Sciatic nerve (tissue), 2 donors: ENCODE measurements at regions not wholly inside any gene's neighbourhood (a gene's known extent, or its start where the extent isn't known, plus 50 kb on each side); places are given as distances from the start of the nearest gene placed in this dataset.

Experiments
- ATAC-seq: fragments of 200-7000 bp; cut with Tn5 transposase; one replicate; pipeline ENCODE4 v1.9.1; 2020; ENCODE audit warnings: mild to moderate bottlenecking, moderate library complexity
- DNase-seq: peaks from one replicate; pipeline ENCODE4 v3.0.0-alpha.2; 2020; ENCODE audit warnings: low spot score
- intact Hi-C: fragments of 100-400 bp; cut with DNase I; formaldehyde crosslinking; loops from one replicate; pipeline ENCODE4 v1.14.2; 2022
- donor health status: DM: no; HTN: no; CAD: no.
- donor health status: DM: no; HTN: no; CAD: no.

GRCh38 chr3:34377961-34378360 is 579.5 kb downstream of the PDCD6IP start:
- intact Hi-C loops = no loop called here
- ATAC-seq (no peak), DNase-seq (no peak)

- DNase-seq (no peak), ATAC-seq (no peak)
- intact Hi-C loops = no loop called here
These were observed 582.8 kb downstream of the PDCD6IP start for GRCh38 chr3:34381243-34381642.

GRCh38 chr3:34382859-34383258 is 584.4 kb downstream of the PDCD6IP start:
- intact Hi-C loops = no loop called here
- no peak for ATAC-seq
- no peak for DNase-seq

DNA sequence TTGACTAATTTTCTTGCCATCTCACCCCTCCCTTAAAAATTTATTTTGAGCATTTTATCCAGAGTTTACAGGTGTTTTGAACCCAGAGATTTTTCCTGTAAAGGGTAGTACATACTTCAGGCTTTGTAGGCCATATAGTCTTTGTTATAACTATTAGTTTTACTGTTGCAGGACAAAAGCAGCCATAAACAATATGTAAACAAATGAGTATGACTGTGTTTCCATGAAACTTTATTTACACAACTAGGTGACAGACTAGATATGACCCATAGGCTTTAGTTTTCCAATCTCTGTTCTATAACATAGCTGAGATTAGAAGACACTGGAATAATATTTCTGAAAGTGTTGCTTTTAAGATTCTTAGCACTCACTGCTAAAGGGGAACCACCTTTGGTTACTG is 587.9 kb downstream of the PDCD6IP start:
- intact Hi-C loops = no loop called here
- ATAC-seq (no peak), DNase-seq (no peak)

DNA sequence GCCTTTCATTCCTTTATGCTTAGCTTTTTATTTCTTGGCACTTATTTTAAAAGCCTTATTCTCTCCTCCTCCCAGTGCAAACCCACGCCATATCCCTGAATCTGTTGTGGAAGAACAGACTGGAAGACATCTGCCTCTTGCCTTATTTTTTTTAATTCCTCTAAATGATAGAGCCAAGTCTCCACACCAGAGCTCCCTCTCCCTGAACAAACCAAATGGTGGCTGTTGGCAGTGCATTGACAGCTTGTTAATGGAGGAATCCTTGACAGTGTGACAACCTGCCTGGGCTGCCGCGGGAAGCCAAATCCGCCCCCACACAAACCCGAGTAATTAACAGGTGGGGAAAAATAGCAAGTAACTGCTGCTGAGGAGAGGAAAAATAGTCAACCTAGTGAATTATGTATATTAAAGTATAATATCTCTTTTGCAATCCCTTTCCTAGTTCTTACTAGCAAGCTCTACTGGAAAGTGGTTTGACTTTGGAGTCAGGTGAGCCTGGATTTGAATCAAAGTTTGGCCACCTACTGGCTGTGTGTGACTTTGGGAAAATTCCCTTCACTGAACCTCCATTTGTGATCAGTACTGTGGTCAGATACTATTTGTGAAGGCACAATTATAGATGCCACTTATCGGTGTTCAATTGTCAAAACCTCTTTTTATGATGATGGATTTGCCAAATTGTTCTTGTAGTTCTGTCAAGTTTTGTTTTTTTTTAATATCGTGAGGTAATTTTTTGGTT is 589.6 kb downstream of the PDCD6IP start:
- no peak for ATAC-seq
- intact Hi-C loops = no loop called here
- DNase-seq = no peak

DNA sequence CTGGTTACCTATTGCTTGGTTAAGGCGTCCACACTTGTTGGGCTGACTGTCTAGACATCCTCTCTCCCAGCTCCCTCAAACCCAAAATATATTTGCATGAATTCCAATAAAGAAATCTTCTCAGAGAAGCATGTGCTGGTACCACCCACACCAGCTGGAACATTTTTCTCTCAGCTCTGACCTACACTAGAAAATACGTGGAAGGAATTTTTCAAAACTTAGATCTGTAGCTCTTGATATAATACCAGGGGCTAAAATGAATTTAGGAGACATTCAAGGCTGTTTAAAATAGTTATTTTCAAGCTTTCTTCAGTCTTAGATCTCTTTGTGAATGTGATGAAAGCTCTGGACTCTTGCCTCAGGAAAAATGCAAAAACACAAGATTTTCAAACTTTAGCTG is 590.4 kb downstream of the PDCD6IP start:
- intact Hi-C loops = no loop called here
- DNase-seq (no peak), ATAC-seq (no peak)

DNA sequence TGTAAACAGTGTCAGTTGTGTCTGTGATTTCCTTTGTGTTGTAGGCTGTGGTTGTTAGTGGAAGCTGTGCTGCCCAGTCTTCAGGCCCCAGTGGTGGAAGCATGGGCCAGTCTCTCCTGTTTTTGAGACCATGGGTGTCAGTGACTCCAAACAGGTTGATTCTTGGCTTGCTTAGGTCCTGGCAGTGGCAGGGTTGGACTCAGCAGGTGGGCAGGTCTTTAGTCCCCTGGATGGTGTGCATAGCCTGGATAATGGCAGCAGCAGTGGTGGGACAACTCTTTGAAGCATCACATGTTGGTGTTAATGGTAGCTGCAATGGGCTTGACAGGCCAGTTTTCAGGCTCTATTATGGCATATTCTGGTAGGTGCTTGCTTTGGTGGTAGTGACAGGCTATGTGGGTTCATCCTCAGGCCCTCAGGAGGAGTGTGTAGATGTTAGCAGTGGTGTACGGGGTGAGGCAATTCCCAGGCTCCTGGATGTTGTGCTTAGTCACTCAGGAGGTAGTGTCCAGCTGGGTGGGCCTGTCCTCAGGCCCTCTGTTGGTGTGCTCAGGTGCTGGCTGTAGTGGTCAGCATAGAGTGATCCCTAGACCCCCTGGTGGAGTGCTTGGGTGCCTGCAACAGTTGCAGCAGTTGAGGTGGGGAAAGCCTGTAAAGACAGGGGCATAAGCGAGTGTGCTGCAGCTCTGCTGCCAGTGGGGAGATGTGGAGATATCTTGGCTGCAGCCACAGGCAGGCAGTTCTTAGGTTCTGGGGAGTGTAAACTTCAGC is 596.7 kb downstream of the PDCD6IP start:
- no peak for ATAC-seq
- intact Hi-C loops = no loop called here
- no peak for DNase-seq

- ATAC-seq = no peak
- no peak for DNase-seq
- intact Hi-C loops = no loop called here
These were observed 597.9 kb downstream of the PDCD6IP start for GRCh38 chr3:34396288-34396687.

DNA sequence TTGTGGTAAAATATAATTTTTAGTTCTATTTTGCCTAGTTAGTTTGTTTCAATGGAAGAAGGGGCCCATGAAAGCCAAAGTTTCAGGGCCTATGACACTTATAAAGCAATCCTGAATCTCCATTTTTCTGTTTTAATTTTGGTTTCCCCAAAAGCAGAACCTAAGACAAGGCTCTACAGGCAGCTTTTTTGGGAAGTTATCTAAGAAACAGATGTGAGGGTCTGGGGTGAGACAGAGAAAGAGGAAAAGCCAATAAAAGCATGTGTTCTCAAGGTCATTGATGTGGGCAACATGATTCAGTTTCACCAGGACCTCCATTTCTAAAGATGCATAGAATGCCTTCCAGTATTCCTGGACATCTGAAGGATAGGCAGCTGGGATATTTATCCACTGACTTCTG is 598.5 kb downstream of the PDCD6IP start:
- DNase-seq = no peak
- intact Hi-C loops = no loop called here
- ATAC-seq = no peak

- intact Hi-C loops = no loop called here
- ATAC-seq (no peak), DNase-seq (no peak)
These were observed 601.0 kb downstream of the PDCD6IP start for GRCh38 chr3:34399401-34399800.

- DNase-seq = no peak
- intact Hi-C loops = no loop called here
- ATAC-seq = no peak
These were observed 606.7 kb downstream of the PDCD6IP start for GRCh38 chr3:34405159-34405558.

- DNase-seq (no peak), ATAC-seq (no peak)
- intact Hi-C loops = no loop called here
These were observed 608.9 kb downstream of the PDCD6IP start for GRCh38 chr3:34407281-34407680.

GRCh38 chr3:34408088-34408487 is 609.7 kb downstream of the PDCD6IP start:
- intact Hi-C loops = no loop called here
- no peak for DNase-seq

GRCh38 chr3:34411596-34411995 is 613.2 kb downstream of the PDCD6IP start:
- intact Hi-C loops = no loop called here
- no peak for DNase-seq
- peak; percentile 28 for ATAC-seq

More at GRCh38 chr3:34408088-34408487, 609.7 kb downstream of the PDCD6IP start:
- no peak for ATAC-seq

DNA sequence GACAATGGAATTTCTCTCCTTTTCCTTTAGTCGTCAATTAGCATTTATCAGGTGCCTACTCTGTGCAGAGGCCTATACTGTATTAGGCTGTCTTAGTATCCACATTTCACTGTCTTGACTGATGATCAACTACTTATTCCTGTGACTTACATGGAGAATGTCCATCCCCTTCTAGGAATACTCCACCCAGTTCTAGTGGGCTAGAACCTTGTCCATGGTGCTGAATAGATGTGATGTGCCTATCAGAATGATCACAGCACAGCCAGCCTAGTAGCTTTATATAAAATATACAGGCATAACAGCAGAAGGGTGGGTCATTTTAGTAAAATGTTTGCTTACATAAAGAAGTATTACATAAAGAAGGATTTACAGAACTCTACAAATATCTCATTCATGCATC is 621.4 kb downstream of the PDCD6IP start:
- DNase-seq = no peak
- ATAC-seq = no peak
- intact Hi-C loops = no loop called here

DNA sequence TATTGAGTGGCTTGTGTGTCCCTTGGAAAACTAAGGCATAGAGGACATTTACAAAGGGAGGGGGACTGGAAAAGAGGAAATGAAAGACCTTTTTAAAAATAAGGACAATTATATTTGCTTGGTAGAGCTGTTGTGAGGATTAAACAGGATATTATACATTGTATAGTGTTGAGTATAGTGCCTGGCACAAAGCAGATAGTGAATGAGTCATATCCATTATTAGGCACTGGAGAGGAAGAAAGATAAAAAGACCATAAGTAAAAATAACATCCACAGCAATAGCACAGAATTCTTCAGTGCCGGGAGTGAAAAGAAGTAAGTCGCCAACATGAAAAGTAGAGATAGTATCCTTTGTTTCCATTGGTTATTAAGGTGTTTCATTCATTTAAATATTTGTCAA is 623.3 kb downstream of the PDCD6IP start:
- ATAC-seq (no peak), DNase-seq (no peak)

GRCh38 chr3:34439796-34440195 is 641.4 kb downstream of the PDCD6IP start:
- ATAC-seq = no peak
- intact Hi-C loops = no loop called here

More for the DNA sequence above, 623.3 kb downstream of the PDCD6IP start:
- intact Hi-C loops = no loop called here

DNA sequence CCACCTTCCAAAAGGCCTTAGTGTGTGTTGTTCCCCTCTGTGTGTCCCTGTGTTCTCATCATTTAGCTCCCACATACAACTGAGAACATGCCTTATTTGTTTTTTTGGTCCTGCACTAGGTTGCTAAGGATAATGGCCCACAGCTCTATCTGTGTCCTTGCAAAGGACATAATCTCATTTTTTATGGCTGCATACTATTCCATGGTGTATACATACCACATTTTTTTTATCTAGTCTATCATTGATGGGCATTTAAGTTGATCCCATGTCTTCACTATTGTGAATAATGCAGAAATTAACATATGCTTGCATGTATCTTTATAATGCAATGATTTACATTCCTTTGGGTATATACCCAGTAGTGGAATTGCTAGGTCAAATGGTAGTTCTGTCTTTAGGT is 645.7 kb downstream of the PDCD6IP start:
- intact Hi-C loops = no loop called here
- no peak for DNase-seq
- ATAC-seq = no peak

More at GRCh38 chr3:34439796-34440195, 641.4 kb downstream of the PDCD6IP start:
- DNase-seq = no peak

- ATAC-seq (no peak), DNase-seq (no peak)
- intact Hi-C loops = no loop called here
These were observed 650.9 kb downstream of the PDCD6IP start for GRCh38 chr3:34449305-34449704.

GRCh38 chr3:34463414-34463813 is 665.0 kb downstream of the PDCD6IP start:
- DNase-seq = no peak
- intact Hi-C loops = no loop called here
- no peak for ATAC-seq

DNA sequence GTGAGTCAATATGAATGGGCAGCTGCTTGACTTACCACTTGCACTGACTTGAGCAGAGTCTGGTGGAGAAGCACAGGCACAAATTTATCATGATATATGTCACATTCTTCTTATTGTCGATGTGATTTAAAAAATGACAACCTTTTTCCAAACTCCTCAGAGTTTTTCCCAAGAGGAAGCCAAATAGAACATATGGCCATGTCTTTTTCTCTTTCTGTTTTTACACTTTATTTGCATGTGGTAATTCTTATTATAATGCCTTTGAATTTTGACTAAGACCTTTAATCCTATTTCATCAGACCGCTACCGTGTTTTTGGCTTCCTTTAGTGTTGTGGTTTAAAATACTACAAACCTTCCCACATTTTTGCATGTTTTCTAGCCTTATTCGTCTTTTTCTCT is 666.2 kb downstream of the PDCD6IP start:
- DNase-seq (no peak), ATAC-seq (no peak)
- intact Hi-C loops = no loop called here
